ENCODE measurements at regions not wholly inside any gene's neighbourhood (a gene's known extent, or its start where the extent isn't known, plus 50 kb on each side); places are given as distances from the start of the nearest gene placed in this dataset.

DNA sequence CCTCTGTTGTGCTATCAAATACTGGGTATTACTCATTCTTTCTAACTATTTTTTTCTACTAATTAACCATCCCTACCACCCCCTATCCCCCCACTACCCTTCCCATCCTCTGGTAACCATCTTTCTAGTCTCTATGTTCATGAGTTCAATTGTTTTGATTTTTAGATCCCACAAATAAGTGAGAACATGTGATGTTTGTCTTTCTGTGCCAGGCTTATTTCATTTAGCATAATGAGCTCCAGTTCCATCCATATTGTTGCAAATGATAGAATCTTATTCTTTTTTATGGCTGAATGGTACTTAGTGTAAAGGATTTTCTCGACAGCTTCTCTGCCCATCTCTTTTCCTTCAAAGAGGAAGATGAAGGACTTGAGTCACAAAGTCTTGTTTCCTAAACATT, 138.0 kb upstream of the CPHXL start:
- TF ChIP-seq, protein P1, sequence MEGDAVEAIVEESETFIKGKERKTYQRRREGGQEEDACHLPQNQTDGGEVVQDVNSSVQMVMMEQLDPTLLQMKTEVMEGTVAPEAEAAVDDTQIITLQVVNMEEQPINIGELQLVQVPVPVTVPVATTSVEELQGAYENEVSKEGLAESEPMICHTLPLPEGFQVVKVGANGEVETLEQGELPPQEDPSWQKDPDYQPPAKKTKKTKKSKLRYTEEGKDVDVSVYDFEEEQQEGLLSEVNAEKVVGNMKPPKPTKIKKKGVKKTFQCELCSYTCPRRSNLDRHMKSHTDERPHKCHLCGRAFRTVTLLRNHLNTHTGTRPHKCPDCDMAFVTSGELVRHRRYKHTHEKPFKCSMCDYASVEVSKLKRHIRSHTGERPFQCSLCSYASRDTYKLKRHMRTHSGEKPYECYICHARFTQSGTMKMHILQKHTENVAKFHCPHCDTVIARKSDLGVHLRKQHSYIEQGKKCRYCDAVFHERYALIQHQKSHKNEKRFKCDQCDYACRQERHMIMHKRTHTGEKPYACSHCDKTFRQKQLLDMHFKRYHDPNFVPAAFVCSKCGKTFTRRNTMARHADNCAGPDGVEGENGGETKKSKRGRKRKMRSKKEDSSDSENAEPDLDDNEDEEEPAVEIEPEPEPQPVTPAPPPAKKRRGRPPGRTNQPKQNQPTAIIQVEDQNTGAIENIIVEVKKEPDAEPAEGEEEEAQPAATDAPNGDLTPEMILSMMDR (conservative IDR thresholded peaks at IDR 0.05; ENCODE audit: low read length): no peak
- no peak for TF ChIP-seq EZH2phosphoT487 (IDR thresholded peaks at IDR 0.05; ENCODE audit: borderline replicate concordance, low read depth, low read length)
